NB4 (cell line): ENCODE measurements at regions not wholly inside any gene's neighbourhood (a gene's known extent, or its start where the extent isn't known, plus 50 kb on each side); places are given as distances from the start of the nearest gene placed in this dataset.
"Not testable (repeated sequence)": the region's sequence is repeated elsewhere in the genome, so short reads cannot be mapped to it uniquely, and the experiment has no call there.

ENCODE experiments used
- DNase-seq: peaks from one replicate; pipeline ENCODE4 v3.0.0; 2010; ENCODE audit warnings: low read depth
- H3K4me3 ChIP-seq: one replicate; pipeline ENCODE4 v1.5.1; 2011; ENCODE audit warnings: mild to moderate bottlenecking, low read depth, low read length, moderate library complexity
- CTCF ChIP-seq: IDR thresholded peaks from one replicate; pipeline ENCODE4 v1.5.1; 2012; ENCODE audit warnings: low read depth, low read length
- MAX ChIP-seq: IDR thresholded peaks from 2 replicates; pipeline ENCODE4 v1.6.1; 2011; ENCODE audit warnings: low read depth, low read length
- MYC ChIP-seq: IDR thresholded peaks from 2 replicates; pipeline ENCODE4 v1.6.1; 2011; ENCODE audit warnings: low read depth, low read length
- POLR2A ChIP-seq: IDR thresholded peaks from 2 replicates; pipeline ENCODE4 v1.6.1; 2011; ENCODE audit warnings: mild to moderate bottlenecking; ENCODE audit not compliant: insufficient read length; ENCODE audit errors: extremely low read depth

GRCh38 chr7:108920490-108920889, 350.8 kb downstream of the DNAJB9 start:
- no peak for DNase-seq
- no peak overlapping the region for H3K4me3 ChIP-seq
- TF ChIP-seq CTCF, result no peak
- no peak for TF ChIP-seq MYC
- TF ChIP-seq POLR2A, result no peak
- no peak for TF ChIP-seq MAX

- not testable (repeated sequence) for DNase-seq, H3K4me3 ChIP-seq
Measured at GRCh38 chr7:108943048-108943447, 373.4 kb downstream of the DNAJB9 start.

- H3K4me3 ChIP-seq, result no peak overlapping the region
- TF ChIP-seq POLR2A (no peak), MAX (no peak), MYC (no peak), CTCF (no peak)
- DNase-seq, result no peak
Measured at GRCh38 chr7:108947526-108947925, 377.9 kb downstream of the DNAJB9 start.

GRCh38 chr7:108972004-108972403, 402.3 kb downstream of the DNAJB9 start:
- TF ChIP-seq CTCF (no peak), MAX (no peak), POLR2A (no peak), MYC (no peak)
- H3K4me3 ChIP-seq, result no peak overlapping the region
- DNase-seq, result no peak

- TF ChIP-seq MAX (no peak), CTCF (no peak), POLR2A (no peak), MYC (no peak)
- DNase-seq, result peak; percentile 24
Measured at GRCh38 chr7:108973075-108973474, 403.4 kb downstream of the DNAJB9 start.

GRCh38 chr7:108974641-108975040, 405.0 kb downstream of the DNAJB9 start:
- H3K4me3 ChIP-seq, result no peak overlapping the region
- TF ChIP-seq CTCF, result no peak
- TF ChIP-seq POLR2A, result no peak
- TF ChIP-seq MYC, result no peak
- no peak for TF ChIP-seq MAX
- no peak for DNase-seq

More at GRCh38 chr7:108973075-108973474, 403.4 kb downstream of the DNAJB9 start:
- H3K4me3 ChIP-seq, result no peak overlapping the region
